ENCODE measurements at regions not wholly inside any gene's neighbourhood (a gene's known extent, or its start where the extent isn't known, plus 50 kb on each side); places are given as distances from the start of the nearest gene placed in this dataset.

GRCh38 chr10:43903451-43903850 lies 254.8 kb upstream of the ZNF32 start:
- Histone ChIP-seq H3K4me3 (no peak overlapping the region), H3K27me3 (no peaks in the 10 kb centered on the region), H3K27ac (no peak overlapping the region), H3K36me3 (no peaks in the 10 kb centered on the region), H3K9me3 (no peaks in the 10 kb centered on the region), H3K4me1 (no peaks in the 10 kb centered on the region)
- intact Hi-C loops (cut with DNase I): loop anchor here in 1 of 2 donors (10.0 kb wide), 1 partner anchor 209 kb away; no protein-coding TSS in a partner anchor
- TF ChIP-seq CTCF (IDR thresholded peaks at IDR 0.05): no peak
- no peak for ATAC-seq
- no peak for DNase-seq

- ATAC-seq: no peak
- Histone ChIP-seq H3K9me3 (no peaks in the 10 kb centered on the region), H3K27ac (no peak overlapping the region), H3K4me3 (no peak overlapping the region), H3K36me3 (no peaks in the 10 kb centered on the region), H3K27me3 (no peaks in the 10 kb centered on the region), H3K4me1 (no peaks in the 10 kb centered on the region)
- no peak for TF ChIP-seq CTCF (IDR thresholded peaks at IDR 0.05)
- DNase-seq: no peak
- intact Hi-C loops (cut with DNase I): loop anchor here in 1 of 2 donors (10.0 kb wide), 1 partner anchor 208 kb away; no protein-coding TSS in a partner anchor
Observed at GRCh38 chr10:43902842-43903241, 254.2 kb upstream of the ZNF32 start.

GRCh38 chr10:43901744-43902504 lies 253.2 kb upstream of the ZNF32 start:
- no peak for TF ChIP-seq CTCF (IDR thresholded peaks at IDR 0.05)
- intact Hi-C loops (cut with DNase I): loop anchor here in 1 of 2 donors (10.0 kb wide), 1 partner anchor 207 kb away; no protein-coding TSS in a partner anchor
- Histone ChIP-seq H3K4me3 (no peak overlapping the region), H3K9me3 (no peaks in the 10 kb centered on the region), H3K4me1 (no peaks in the 10 kb centered on the region), H3K36me3 (no peaks in the 10 kb centered on the region), H3K27ac (no peak overlapping the region), H3K27me3 (no peaks in the 10 kb centered on the region)
- ATAC-seq (no peak), DNase-seq (no peak)

GRCh38 chr10:43901302-43901701 lies 252.6 kb upstream of the ZNF32 start:
- Histone ChIP-seq H3K36me3 (no peaks in the 10 kb centered on the region), H3K9me3 (no peaks in the 10 kb centered on the region), H3K4me3 (no peak overlapping the region), H3K27me3 (no peaks in the 10 kb centered on the region), H3K4me1 (no peaks in the 10 kb centered on the region), H3K27ac (no peak overlapping the region)
- ATAC-seq: no peak
- no peak for DNase-seq
- intact Hi-C loops (cut with DNase I): loop anchor here in 1 of 2 donors (10.0 kb wide), 1 partner anchor 207 kb away; no protein-coding TSS in a partner anchor
- no peak for TF ChIP-seq CTCF (IDR thresholded peaks at IDR 0.05)

- Histone ChIP-seq H3K36me3 (no peaks in the 10 kb centered on the region), H3K27me3 (no peaks in the 10 kb centered on the region), H3K4me3 (no peak overlapping the region), H3K4me1 (no peaks in the 10 kb centered on the region), H3K27ac (no peak overlapping the region), H3K9me3 (no peaks in the 10 kb centered on the region)
- intact Hi-C loops (cut with DNase I): loop anchor here in 1 of 2 donors (10.0 kb wide), 1 partner anchor 206 kb away; no protein-coding TSS in a partner anchor
- DNase-seq: no peak
- ATAC-seq: no peak
- TF ChIP-seq CTCF (IDR thresholded peaks at IDR 0.05): no peak
Observed at GRCh38 chr10:43900571-43900970, 251.9 kb upstream of the ZNF32 start.
